GM19372 (cell line): ENCODE measurements at regions not wholly inside any gene's neighbourhood (a gene's known extent, or its start where the extent isn't known, plus 50 kb on each side); places are given as distances from the start of the nearest gene placed in this dataset.

Experiments used
- ATAC-seq: cut with Tn5 transposase; IDR thresholded peaks from one replicate; pipeline ENCODE4 v1.9.1; 2021; ENCODE audit warnings: mild to moderate bottlenecking, low read depth, moderate library complexity; ENCODE audit not compliant: unreplicated experiment

- ATAC-seq, result no peak
These were observed 151.7 kb upstream of the MIR17HG start for GRCh38 chr13:91195789-91196188.

GRCh38 chr13:91196958-91197357 lies 150.5 kb upstream of the MIR17HG start:
- no peak for ATAC-seq

- no peak for ATAC-seq
These were observed 147.6 kb upstream of the MIR17HG start for GRCh38 chr13:91199866-91200265.

- ATAC-seq, result no peak
These were observed 147.0 kb upstream of the MIR17HG start for GRCh38 chr13:91200486-91200885.

GRCh38 chr13:91203430-91203829 lies 144.1 kb upstream of the MIR17HG start:
- ATAC-seq, result no peak

GRCh38 chr13:91207261-91207660 lies 140.2 kb upstream of the MIR17HG start:
- no peak for ATAC-seq

GRCh38 chr13:91211510-91211909 lies 136.0 kb upstream of the MIR17HG start:
- ATAC-seq, result no peak

GRCh38 chr13:91212231-91212630 lies 135.3 kb upstream of the MIR17HG start:
- no peak for ATAC-seq

- no peak for ATAC-seq
These were observed 133.5 kb upstream of the MIR17HG start for GRCh38 chr13:91214031-91214430.

GRCh38 chr13:91216928-91217700 lies 130.4 kb upstream of the MIR17HG start:
- ATAC-seq, result no peak

GRCh38 chr13:91219201-91219600 lies 128.3 kb upstream of the MIR17HG start:
- ATAC-seq, result no peak

GRCh38 chr13:91220872-91221271 lies 126.6 kb upstream of the MIR17HG start:
- ATAC-seq, result no peak

- ATAC-seq, result no peak
These were observed 119.4 kb upstream of the MIR17HG start for GRCh38 chr13:91228108-91228507.

- no peak for ATAC-seq
These were observed 118.5 kb upstream of the MIR17HG start for GRCh38 chr13:91228940-91229339.

GRCh38 chr13:91232716-91233115 lies 114.8 kb upstream of the MIR17HG start:
- no peak for ATAC-seq

GRCh38 chr13:91233291-91233690 lies 114.2 kb upstream of the MIR17HG start:
- no peak for ATAC-seq

GRCh38 chr13:91236182-91236581 lies 111.3 kb upstream of the MIR17HG start:
- no peak for ATAC-seq

GRCh38 chr13:91236921-91237320 lies 110.6 kb upstream of the MIR17HG start:
- ATAC-seq, result no peak

GRCh38 chr13:91238036-91238435 lies 109.5 kb upstream of the MIR17HG start:
- no peak for ATAC-seq

GRCh38 chr13:91240341-91240740 lies 107.1 kb upstream of the MIR17HG start:
- no peak for ATAC-seq

- no peak for ATAC-seq
These were observed 106.1 kb upstream of the MIR17HG start for GRCh38 chr13:91241221-91241933.

- no peak for ATAC-seq
These were observed 104.8 kb upstream of the MIR17HG start for GRCh38 chr13:91242652-91243051.
